ENCODE measurements at regions not wholly inside any gene's neighbourhood (a gene's known extent, or its start where the extent isn't known, plus 50 kb on each side); places are given as distances from the start of the nearest gene placed in this dataset.

DNA sequence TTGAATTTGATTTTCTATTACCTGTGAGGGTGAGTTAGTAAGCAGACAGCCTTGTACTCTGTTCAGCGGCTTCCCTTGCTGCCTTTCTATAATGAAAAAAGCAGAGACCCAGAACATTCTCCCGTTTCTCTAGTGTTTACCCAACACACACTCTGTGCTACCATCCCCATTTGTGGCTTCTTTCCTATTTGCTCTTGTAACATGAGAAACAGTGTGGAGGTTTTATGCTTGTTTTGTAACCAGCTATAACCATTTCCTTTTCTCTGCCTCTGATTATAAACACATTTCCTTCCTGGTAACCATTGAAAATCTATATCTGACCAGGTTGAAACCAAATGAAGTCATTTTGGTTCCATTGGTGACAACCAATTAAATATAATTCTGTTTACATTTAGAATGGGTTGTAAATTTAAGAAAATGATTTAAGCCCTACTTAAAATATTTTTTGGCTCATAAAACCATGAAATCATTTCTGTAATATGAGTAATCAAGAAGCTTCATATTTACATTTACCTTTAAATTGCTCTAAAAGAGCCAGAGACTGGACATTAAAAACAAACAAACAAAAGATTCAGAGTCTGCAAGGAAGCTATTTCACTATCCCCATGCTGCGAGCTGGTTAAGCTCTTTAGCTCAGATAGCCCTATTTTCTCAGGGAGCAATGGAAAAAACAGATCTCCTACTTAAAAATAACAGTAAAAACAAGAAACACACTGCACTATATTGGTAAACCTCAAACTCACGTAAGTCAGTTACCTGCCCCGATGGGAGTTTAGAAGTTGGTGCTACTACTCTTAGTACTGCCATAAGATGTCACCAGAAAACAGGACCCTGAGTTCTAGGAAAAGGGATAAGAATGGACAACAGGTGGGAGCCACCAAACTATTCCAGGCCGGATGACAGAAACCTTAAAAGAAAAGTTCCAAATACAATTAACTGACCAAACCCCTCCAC is 206.5 kb upstream of the EEA1 start (continued):
- TF ChIP-seq, protein P1, sequence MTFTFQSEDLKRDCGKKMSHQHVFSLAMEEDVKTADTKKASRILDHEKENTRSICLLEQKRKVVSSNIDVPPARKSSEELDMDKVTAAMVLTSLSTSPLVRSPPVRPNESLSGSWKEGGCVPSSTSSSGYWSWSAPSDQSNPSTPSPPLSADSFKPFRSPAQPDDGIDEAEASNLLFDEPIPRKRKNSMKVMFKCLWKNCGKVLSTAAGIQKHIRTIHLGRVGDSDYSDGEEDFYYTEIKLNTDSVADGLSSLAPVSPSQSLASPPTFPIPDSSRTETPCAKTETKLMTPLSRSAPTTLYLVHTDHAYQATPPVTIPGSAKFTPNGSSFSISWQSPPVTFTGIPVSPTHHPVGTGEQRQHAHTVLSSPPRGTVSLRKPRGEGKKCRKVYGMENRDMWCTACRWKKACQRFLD (tag by site-specific recombination; IDR thresholded peaks at IDR 0.05): no peak
- TF ChIP-seq, protein P2, sequence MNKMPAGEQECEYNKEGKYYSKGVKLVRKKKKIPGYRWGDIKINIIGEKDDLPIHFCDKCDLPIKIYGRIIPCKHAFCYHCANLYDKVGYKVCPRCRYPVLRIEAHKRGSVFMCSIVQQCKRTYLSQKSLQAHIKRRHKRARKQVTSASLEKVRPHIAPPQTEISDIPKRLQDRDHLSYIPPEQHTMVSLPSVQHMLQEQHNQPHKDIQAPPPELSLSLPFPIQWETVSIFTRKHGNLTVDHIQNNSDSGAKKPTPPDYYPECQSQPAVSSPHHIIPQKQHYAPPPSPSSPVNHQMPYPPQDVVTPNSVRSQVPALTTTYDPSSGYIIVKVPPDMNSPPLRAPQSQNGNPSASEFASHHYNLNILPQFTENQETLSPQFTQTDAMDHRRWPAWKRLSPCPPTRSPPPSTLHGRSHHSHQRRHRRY (tag by site-specific recombination; IDR thresholded peaks at IDR 0.05): no peak
- TF ChIP-seq ZNF580 (tag by site-specific recombination; IDR thresholded peaks at IDR 0.05) (peak; percentile 44), ZNF18 (tag by site-specific recombination; IDR thresholded peaks at IDR 0.05) (no peak; the same call in 1 of the 2 replicates), ZNF626 (tag by site-specific recombination; IDR thresholded peaks at IDR 0.05) (no peak), ZNF239 (tag by site-specific recombination; IDR thresholded peaks at IDR 0.05) (no peak), PRDM2 (tag by site-specific recombination; IDR thresholded peaks at IDR 0.05; ENCODE audit: borderline replicate concordance) (no peak), ZBTB17 (tag by site-specific recombination; IDR thresholded peaks at IDR 0.05) (peak; percentile 46; the same call in 1 of the 2 replicates), ZNF16 (tag by site-specific recombination; IDR thresholded peaks at IDR 0.05; ENCODE audit: low read depth) (no peak), ZNF426 (tag by site-specific recombination; IDR thresholded peaks at IDR 0.05) (no peak), ZNF561 (tag by site-specific recombination; IDR thresholded peaks at IDR 0.05; ENCODE audit: borderline replicate concordance) (no peak), ZXDB (tag by site-specific recombination; IDR thresholded peaks at IDR 0.05) (0 out of 2 replicates have a peak, but pooled peaks have one; percentile 18), ZNF146 (tag by site-specific recombination; IDR thresholded peaks at IDR 0.05) (no peak), ZNF548 (tag by site-specific recombination; IDR thresholded peaks at IDR 0.05) (no peak), KLF16 (tag by site-specific recombination; IDR thresholded peaks at IDR 0.05) (no peak; the same call in 1 of the 2 replicates), ZBTB20 (tag by site-specific recombination; IDR thresholded peaks at IDR 0.05) (0 out of 2 replicates have a peak, but pooled peaks have one; percentile 17)
- TF ChIP-seq, protein P3, sequence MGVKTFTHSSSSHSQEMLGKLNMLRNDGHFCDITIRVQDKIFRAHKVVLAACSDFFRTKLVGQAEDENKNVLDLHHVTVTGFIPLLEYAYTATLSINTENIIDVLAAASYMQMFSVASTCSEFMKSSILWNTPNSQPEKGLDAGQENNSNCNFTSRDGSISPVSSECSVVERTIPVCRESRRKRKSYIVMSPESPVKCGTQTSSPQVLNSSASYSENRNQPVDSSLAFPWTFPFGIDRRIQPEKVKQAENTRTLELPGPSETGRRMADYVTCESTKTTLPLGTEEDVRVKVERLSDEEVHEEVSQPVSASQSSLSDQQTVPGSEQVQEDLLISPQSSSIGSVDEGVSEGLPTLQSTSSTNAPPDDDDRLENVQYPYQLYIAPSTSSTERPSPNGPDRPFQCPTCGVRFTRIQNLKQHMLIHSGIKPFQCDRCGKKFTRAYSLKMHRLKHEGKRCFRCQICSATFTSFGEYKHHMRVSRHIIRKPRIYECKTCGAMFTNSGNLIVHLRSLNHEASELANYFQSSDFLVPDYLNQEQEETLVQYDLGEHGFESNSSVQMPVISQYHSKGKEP (tag by site-specific recombination; IDR thresholded peaks at IDR 0.05): no peak
- TF ChIP-seq, protein P4, sequence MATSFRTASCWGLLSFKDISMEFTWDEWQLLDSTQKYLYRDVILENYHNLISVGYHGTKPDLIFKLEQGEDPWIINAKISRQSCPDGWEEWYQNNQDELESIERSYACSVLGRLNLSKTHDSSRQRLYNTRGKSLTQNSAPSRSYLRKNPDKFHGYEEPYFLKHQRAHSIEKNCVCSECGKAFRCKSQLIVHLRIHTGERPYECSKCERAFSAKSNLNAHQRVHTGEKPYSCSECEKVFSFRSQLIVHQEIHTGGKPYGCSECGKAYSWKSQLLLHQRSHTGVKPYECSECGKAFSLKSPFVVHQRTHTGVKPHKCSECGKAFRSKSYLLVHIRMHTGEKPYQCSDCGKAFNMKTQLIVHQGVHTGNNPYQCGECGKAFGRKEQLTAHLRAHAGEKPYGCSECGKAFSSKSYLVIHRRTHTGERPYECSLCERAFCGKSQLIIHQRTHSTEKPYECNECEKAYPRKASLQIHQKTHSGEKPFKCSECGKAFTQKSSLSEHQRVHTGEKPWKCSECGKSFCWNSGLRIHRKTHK (tag by site-specific recombination; IDR thresholded peaks at IDR 0.05): no peak
- TF ChIP-seq, protein P5, sequence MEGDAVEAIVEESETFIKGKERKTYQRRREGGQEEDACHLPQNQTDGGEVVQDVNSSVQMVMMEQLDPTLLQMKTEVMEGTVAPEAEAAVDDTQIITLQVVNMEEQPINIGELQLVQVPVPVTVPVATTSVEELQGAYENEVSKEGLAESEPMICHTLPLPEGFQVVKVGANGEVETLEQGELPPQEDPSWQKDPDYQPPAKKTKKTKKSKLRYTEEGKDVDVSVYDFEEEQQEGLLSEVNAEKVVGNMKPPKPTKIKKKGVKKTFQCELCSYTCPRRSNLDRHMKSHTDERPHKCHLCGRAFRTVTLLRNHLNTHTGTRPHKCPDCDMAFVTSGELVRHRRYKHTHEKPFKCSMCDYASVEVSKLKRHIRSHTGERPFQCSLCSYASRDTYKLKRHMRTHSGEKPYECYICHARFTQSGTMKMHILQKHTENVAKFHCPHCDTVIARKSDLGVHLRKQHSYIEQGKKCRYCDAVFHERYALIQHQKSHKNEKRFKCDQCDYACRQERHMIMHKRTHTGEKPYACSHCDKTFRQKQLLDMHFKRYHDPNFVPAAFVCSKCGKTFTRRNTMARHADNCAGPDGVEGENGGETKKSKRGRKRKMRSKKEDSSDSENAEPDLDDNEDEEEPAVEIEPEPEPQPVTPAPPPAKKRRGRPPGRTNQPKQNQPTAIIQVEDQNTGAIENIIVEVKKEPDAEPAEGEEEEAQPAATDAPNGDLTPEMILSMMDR (tag by site-specific recombination; IDR thresholded peaks at IDR 0.05): no peak
- TF ChIP-seq, protein P6, sequence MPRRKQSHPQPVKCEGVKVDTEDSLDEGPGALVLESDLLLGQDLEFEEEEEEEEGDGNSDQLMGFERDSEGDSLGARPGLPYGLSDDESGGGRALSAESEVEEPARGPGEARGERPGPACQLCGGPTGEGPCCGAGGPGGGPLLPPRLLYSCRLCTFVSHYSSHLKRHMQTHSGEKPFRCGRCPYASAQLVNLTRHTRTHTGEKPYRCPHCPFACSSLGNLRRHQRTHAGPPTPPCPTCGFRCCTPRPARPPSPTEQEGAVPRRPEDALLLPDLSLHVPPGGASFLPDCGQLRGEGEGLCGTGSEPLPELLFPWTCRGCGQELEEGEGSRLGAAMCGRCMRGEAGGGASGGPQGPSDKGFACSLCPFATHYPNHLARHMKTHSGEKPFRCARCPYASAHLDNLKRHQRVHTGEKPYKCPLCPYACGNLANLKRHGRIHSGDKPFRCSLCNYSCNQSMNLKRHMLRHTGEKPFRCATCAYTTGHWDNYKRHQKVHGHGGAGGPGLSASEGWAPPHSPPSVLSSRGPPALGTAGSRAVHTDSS (tag by site-specific recombination; IDR thresholded peaks at IDR 0.05): no peak

Data from HEK293 (cell line).